Astrocyte of the spinal cord (primary cell): ENCODE measurements at regions not wholly inside any gene's neighbourhood (a gene's known extent, or its start where the extent isn't known, plus 50 kb on each side); places are given as distances from the start of the nearest gene placed in this dataset.
"Not testable (repeated sequence)": the region's sequence is repeated elsewhere in the genome, so short reads cannot be mapped to it uniquely, and the experiment has no call there.

Experiments used
- DNase-seq: peaks from one replicate; pipeline ENCODE4 v3.0.0; 2011; ENCODE audit warnings: low read depth, low spot score
- H3K4me3 ChIP-seq: 2 replicates; pipeline ENCODE4 v1.5.1; 2011; ENCODE audit warnings: low read depth, mild to moderate bottlenecking, low read length, moderate library complexity
- CTCF ChIP-seq: IDR thresholded peaks from 2 replicates; pipeline ENCODE4 v1.5.1; 2012; ENCODE audit warnings: low read depth, mild to moderate bottlenecking, low read length, inconsistent platforms
- in situ Hi-C: cut with HindIII; loops from 2 replicates; pipeline ENCODE4 v1.10.0; 2017; ENCODE audit warnings: low sequenced_read_pairs

DNA sequence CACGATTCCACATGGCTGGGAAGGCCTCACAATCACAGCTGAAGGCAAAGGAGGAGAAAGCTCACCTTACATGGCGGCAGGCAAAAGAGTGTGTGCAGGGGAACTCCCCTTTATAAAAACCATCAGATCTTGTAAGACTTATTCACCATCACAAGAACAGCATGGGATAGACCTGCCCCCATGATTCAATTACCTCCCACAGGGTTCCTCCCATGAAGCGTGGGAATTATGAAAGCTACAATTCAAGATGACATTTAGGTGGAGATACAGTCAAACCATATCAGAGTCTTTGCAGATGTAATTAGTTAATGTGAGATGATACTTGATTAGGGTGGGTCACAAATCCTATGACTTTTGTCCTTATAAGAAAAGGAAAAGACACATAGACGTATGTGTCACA lies 688.9 kb downstream of the GBE1 start:
- in situ Hi-C loops, result no loop called here
- TF ChIP-seq CTCF, result no peak
- no peak for DNase-seq
- no peak overlapping the region for H3K4me3 ChIP-seq

DNA sequence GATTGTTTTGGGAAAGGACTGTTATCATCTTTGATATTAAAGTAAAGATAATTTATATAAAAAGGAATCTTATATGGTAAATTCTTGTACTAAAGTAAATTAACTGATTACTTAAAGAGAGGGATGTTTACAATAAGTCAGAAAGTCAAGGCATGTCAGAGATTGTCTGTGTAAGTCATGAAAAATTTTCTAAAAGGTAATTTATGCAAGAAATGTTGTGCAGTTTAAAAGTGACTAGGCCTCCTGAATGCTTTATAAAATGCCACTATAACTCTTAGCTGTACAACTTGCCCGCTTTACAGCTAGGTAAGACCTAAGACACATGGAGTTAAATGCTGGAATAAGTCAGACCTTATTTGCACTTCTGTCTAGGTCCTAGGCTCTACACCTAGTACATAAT lies 692.9 kb downstream of the GBE1 start:
- no peak for TF ChIP-seq CTCF
- in situ Hi-C loops, result no loop called here
- no peak for DNase-seq
- no peak overlapping the region for H3K4me3 ChIP-seq

GRCh38 chr3:81063896-81064295 lies 697.5 kb downstream of the GBE1 start:
- no peak for DNase-seq
- in situ Hi-C loops, result no loop called here
- H3K4me3 ChIP-seq, result no peak overlapping the region
- no peak for TF ChIP-seq CTCF

DNA sequence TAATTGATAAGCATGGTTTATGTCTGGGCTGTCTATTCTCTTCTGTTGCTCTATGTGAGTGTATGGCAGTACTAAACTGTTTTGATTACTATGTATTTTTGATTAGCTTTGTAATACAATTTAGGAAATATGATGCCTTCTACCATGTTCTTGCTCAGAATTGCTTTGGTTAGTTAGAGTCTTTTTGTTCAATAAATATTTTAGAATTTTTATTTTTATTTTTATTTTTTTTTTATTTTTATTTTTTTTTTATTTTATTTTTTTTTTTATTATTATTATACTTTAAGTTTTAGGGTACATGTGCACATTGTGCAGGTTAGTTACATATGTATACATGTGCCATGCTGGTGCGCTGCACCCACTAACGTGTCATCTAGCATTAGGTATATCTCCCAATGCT lies 710.3 kb downstream of the GBE1 start:
- in situ Hi-C loops, H3K4me3 ChIP-seq, DNase-seq: not testable (repeated sequence)

DNA sequence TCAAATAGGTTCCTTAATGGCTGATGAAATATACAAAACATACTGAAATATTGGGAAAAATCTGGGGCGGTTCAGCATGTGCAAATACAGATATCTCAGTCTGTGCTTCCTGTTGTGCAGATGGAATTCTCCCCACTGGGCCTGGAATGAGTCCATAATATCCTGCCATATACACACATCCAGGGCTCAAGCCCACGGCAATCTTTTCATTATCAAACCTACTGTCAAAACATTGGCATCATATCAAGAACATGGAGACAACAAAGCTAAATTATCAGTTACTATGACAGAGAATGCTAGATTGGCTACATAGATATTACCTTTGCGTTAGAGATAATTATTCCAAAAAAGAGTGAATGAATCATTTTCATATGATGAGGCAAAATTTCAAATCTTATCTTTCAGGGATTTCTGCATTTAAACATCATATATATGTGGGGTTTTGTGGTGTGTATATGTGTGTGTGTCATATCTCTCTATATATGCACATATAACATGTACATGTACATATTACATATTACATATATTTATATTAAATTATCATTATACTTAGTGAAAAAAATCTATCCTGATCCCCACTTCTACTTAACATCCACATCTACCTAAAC lies 713.3 kb downstream of the GBE1 start:
- DNase-seq, result no peak
- in situ Hi-C loops, result no loop called here
- no peak for TF ChIP-seq CTCF
- no peak overlapping the region for H3K4me3 ChIP-seq

- no peak overlapping the region for H3K4me3 ChIP-seq
- no peak for TF ChIP-seq CTCF
- DNase-seq, result no peak
- in situ Hi-C loops, result no loop called here
These were observed 715.5 kb downstream of the GBE1 start for GRCh38 chr3:81045976-81046375.

GRCh38 chr3:81045246-81045645 lies 716.2 kb downstream of the GBE1 start:
- no peak for DNase-seq
- in situ Hi-C loops, result no loop called here

More at GRCh38 chr3:81045246-81045645, 716.2 kb downstream of the GBE1 start:
- no peak for TF ChIP-seq CTCF
- H3K4me3 ChIP-seq, result no peak overlapping the region
